GM12878 (cell line): ENCODE measurements at regions not wholly inside any gene's neighbourhood (a gene's known extent, or its start where the extent isn't known, plus 50 kb on each side); places are given as distances from the start of the nearest gene placed in this dataset.

ENCODE experiments used
- ATAC-seq: fragments of 200-7000 bp; cut with Tn5 transposase; 3 replicates; pipeline ENCODE4 v1.9.1; 2020; ENCODE audit warnings: mild to moderate bottlenecking, moderate library complexity
- BruUV-seq: library from RNA; stranded (reverse); fragments of 400-500 nt; replicated peaks from 2 replicates; lab custom pipeline; 2021; lab: Mats Ljungman, UMichigan
- CTCF ChIA-PET: fragments of 300-600 bp; sonication (Branson Sonifier 250); formaldehyde crosslinking; extraction: SDS; loops from one replicate; lab custom pipeline; 2021; ENCODE audit warnings: inconsistent platforms; lab: Yijun Ruan, JAX
- POLR2A ChIA-PET: fragments of 350-600 bp; formaldehyde crosslinking; extraction: SDS; loops from one replicate; lab custom pipeline; 2021; ENCODE audit warnings: inconsistent platforms; lab: Charles Lee
- RAD21 ChIA-PET: fragments of 300-600 bp; sonication (Branson Sonifier 250); formaldehyde crosslinking; loops from one replicate; lab custom pipeline; 2023; ENCODE audit warnings: antibody characterized with exemption; ENCODE audit not compliant: unreplicated experiment; lab: Charles Lee
- SMC1A ChIA-PET: fragments of 300-600 bp; sonication (Branson Sonifier 250); formaldehyde crosslinking; loops from one replicate; lab custom pipeline; 2023; ENCODE audit not compliant: unreplicated experiment, uncharacterized antibody; lab: Charles Lee
- DNase-seq: peaks from one replicate; pipeline ENCODE4 v3.0.0-alpha.2; 2011; ENCODE audit warnings: low read depth, low spot score
- FAIRE-seq: peaks from 3 replicates; lab custom pipeline; 2011; peaks lifted over from hg19 to GRCh38; lab: Jason Lieb, UNC
- H2AFZ ChIP-seq: 2 replicates; pipeline ENCODE4 v1.6.0; 2011; ENCODE audit warnings: low read depth, low read length, control low read depth; ENCODE audit not compliant: control insufficient read depth
- H3K27ac ChIP-seq: 2 replicates; pipeline ENCODE4 v1.5.1; 2011; ENCODE audit warnings: control low read depth; ENCODE audit not compliant: control insufficient read depth, insufficient read depth
- H3K27me3 ChIP-seq, 2 experiments: replicated peaks in 1 of 2; 2 replicates each; pipeline versions ENCODE4 v1.6.0 to v1.6.1; 2011; ENCODE audit warnings: low read length in 1 of 2; ENCODE audit not compliant: control insufficient read depth in 2 of 2, insufficient read depth in 2 of 2
- H3K36me3 ChIP-seq, 2 experiments: 2 replicates each; pipeline ENCODE4 v1.5.1; 2011; ENCODE audit warnings: low read length in 1 of 2; ENCODE audit not compliant: control insufficient read depth in 2 of 2, insufficient read depth in 2 of 2
- H3K4me1 ChIP-seq: 2 replicates; pipeline ENCODE4 v1.6.1; 2011; ENCODE audit warnings: mild to moderate bottlenecking, low read length, moderate library complexity, mixed read lengths; ENCODE audit not compliant: control insufficient read depth, insufficient read depth
- H3K4me2 ChIP-seq: 2 replicates; pipeline ENCODE4 v1.6.0; 2011; ENCODE audit warnings: control low read depth; ENCODE audit not compliant: control insufficient read depth, insufficient read depth
- H3K4me3 ChIP-seq: fragments of 200-600 bp; sonication (generic); 2 replicates; pipeline ENCODE4 v1.5.1; 2016
- H3K79me2 ChIP-seq: 2 replicates; pipeline ENCODE4 v1.6.0; 2011; ENCODE audit warnings: low read length; ENCODE audit not compliant: control insufficient read depth, insufficient read depth
- H3K9ac ChIP-seq: 2 replicates; pipeline ENCODE4 v1.8.0; 2011; ENCODE audit warnings: low read length, control low read depth, mixed read lengths; ENCODE audit not compliant: control insufficient read depth, insufficient read depth
- H3K9me3 ChIP-seq: replicated peaks from 3 replicates; pipeline ENCODE4 v1.5.1; 2011; ENCODE audit warnings: mild to moderate bottlenecking, low read length; ENCODE audit not compliant: control insufficient read depth, insufficient read depth
- H4K20me1 ChIP-seq: 2 replicates; pipeline ENCODE4 v1.6.0; 2011; ENCODE audit not compliant: control insufficient read depth, insufficient read depth
- BACH1 ChIP-seq: fragments of 450-650 bp; IDR thresholded peaks from 2 replicates; pipeline ENCODE4 v1.6.1; 2017; ENCODE audit warnings: mild to moderate bottlenecking, borderline replicate concordance
- BCL11A ChIP-seq: IDR thresholded peaks from 2 replicates; pipeline ENCODE4 v1.6.1; 2011; ENCODE audit warnings: low read depth, low read length
- DPF2 ChIP-seq: fragments of 450-650 bp; IDR thresholded peaks from 2 replicates; pipeline ENCODE4 v1.6.1; 2017; ENCODE audit warnings: mild to moderate bottlenecking
- EGR1 ChIP-seq, 2 experiments: IDR thresholded peaks; 1 replicate in 1 of 2; 2 replicates in 1 of 2; pipeline ENCODE4 v1.6.1; 2011 to 2012; ENCODE audit warnings: low read depth in 2 of 2, low read length in 2 of 2, borderline replicate concordance in 1 of 2, mild to moderate bottlenecking in 1 of 2, moderate library complexity in 1 of 2
- GABPA ChIP-seq: IDR thresholded peaks from 2 replicates; pipeline ENCODE4 v1.6.1; 2014; ENCODE audit warnings: antibody characterized with exemption, low read depth, mild to moderate bottlenecking, inconsistent platforms
- IKZF1 ChIP-seq: fragments of 450-650 bp; conservative IDR thresholded peaks from 2 replicates; pipeline ENCODE4 v1.6.1; 2017; ENCODE audit warnings: antibody characterized with exemption, mild to moderate bottlenecking
- JUNB ChIP-seq: IDR thresholded peaks from 2 replicates; pipeline ENCODE4 v1.6.1; 2016; ENCODE audit warnings: antibody characterized with exemption, mild to moderate bottlenecking
- RUNX3 ChIP-seq: IDR thresholded peaks from 2 replicates; pipeline ENCODE4 v1.6.1; 2012; ENCODE audit warnings: low read length, inconsistent platforms
- STAT3 ChIP-seq: IDR thresholded peaks from 2 replicates; pipeline ENCODE4 v1.6.1; 2011; ENCODE audit warnings: low read depth, low read length, improper control_type of control experiment
- ZNF207 ChIP-seq: fragments of 450-650 bp; IDR thresholded peaks from 2 replicates; pipeline ENCODE4 v1.6.1; 2014; ENCODE audit warnings: antibody characterized with exemption, mild to moderate bottlenecking, borderline replicate concordance
- WGBS: methylation state at CpG from one replicate; pipeline ENCODE4 v1.1.6; 2016; ENCODE audit warnings: low lambda C conversion rate; ENCODE audit not compliant: insufficient replicate concordance, insufficient coverage; ENCODE audit errors: missing lambda C conversion rate; 5-methylcytosine and 5-hydroxymethylcytosine counted together
- in situ Hi-C: fragments of 300-500 bp; cut with MboI; formaldehyde crosslinking; loops from 9 replicates; pipeline ENCODE4 v1.14.3; 2018; ENCODE audit warnings: mixed read lengths
- intact Hi-C: fragments of 100-400 bp; cut with micrococcal nuclease; formaldehyde crosslinking; loops from one replicate; pipeline ENCODE4 v1.14.2; 2022; ENCODE audit not compliant: unreplicated experiment
- TF ChIP-seq, protein P1 (sequence below), 3 experiments: IDR thresholded peaks in 2 of 3; conservative IDR thresholded peaks in 1 of 3; 2 replicates each; pipeline ENCODE4 v1.5.1; 2011; ENCODE audit warnings: low read depth in 3 of 3, low read length in 3 of 3, mild to moderate bottlenecking in 3 of 3, control low read depth in 2 of 3, moderate library complexity in 2 of 3, inconsistent platforms in 1 of 3, mixed read lengths in 1 of 3; ENCODE audit not compliant: control insufficient read depth in 2 of 3, insufficient read depth in 1 of 3; ENCODE audit errors: extremely low read depth in 1 of 3
- TF ChIP-seq, protein P2 (sequence below): fragments of 450-650 bp; IDR thresholded peaks from 2 replicates; pipeline ENCODE4 v1.6.1; 2016; ENCODE audit warnings: mild to moderate bottlenecking

DNA sequence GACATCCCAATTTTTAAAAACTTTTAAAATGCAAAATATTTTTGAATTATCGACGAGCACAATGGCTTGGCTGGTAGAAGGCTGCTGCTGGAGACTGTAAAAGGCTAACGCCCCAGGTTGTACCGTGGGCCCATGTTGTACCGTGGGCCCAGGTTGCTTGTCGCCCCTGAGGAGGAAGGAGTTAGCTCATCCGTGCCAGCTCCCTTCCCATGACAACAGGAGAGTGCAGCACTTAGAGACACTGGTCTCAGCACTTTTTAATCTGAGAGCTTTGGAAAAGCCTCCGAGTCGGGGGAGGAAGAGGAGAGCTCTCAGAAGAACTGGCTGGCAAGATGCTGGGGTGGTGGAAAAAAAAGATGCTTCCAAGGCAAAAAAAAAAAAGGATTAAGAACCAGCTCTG is 50.3 kb upstream of the CACNA1A start:
- Histone ChIP-seq H3K79me2 (no peaks in the 10 kb centered on the region), H3K4me2 (no peak overlapping the region), H3K9ac (no peak overlapping the region), H4K20me1 (no peaks in the 10 kb centered on the region)
- no TSS peak for BruUV-seq
- 9% methylated on average over 8 of the region's 9 CpGs for WGBS
- RAD21 ChIA-PET = no interaction called here
- SMC1A ChIA-PET = interaction anchor here (0.7 kb wide), 1 partner anchor 189 kb away, joined by 3 read pairs; no protein-coding TSS in a partner anchor
- POLR2A ChIA-PET = no interaction called here
- no peak for TF ChIP-seq RUNX3
- no peak for TF ChIP-seq ZNF207
- no peak for TF ChIP-seq BCL11A
- TF ChIP-seq, protein P1, sequence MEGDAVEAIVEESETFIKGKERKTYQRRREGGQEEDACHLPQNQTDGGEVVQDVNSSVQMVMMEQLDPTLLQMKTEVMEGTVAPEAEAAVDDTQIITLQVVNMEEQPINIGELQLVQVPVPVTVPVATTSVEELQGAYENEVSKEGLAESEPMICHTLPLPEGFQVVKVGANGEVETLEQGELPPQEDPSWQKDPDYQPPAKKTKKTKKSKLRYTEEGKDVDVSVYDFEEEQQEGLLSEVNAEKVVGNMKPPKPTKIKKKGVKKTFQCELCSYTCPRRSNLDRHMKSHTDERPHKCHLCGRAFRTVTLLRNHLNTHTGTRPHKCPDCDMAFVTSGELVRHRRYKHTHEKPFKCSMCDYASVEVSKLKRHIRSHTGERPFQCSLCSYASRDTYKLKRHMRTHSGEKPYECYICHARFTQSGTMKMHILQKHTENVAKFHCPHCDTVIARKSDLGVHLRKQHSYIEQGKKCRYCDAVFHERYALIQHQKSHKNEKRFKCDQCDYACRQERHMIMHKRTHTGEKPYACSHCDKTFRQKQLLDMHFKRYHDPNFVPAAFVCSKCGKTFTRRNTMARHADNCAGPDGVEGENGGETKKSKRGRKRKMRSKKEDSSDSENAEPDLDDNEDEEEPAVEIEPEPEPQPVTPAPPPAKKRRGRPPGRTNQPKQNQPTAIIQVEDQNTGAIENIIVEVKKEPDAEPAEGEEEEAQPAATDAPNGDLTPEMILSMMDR (IDR thresholded peaks at IDR 0.05 in 2 of 3, conservative IDR thresholded peaks at IDR 0.05 in 1 of 3; ENCODE audit: control insufficient read depth in 2 of 3, extremely low read depth in 1 of 3, insufficient read depth in 1 of 3, low read depth in 3 of 3, low read length in 3 of 3) = no peak
- TF ChIP-seq DPF2 = no peak
- no peak for TF ChIP-seq JUNB
- no peak for TF ChIP-seq IKZF1
- no peak for TF ChIP-seq EGR1 (IDR thresholded peaks at IDR 0.05; ENCODE audit: borderline replicate concordance in 1 of 2, low read depth in 2 of 2, low read length in 2 of 2)
- TF ChIP-seq GABPA = no peak
- TF ChIP-seq BACH1 = no peak
- TF ChIP-seq, protein P2, sequence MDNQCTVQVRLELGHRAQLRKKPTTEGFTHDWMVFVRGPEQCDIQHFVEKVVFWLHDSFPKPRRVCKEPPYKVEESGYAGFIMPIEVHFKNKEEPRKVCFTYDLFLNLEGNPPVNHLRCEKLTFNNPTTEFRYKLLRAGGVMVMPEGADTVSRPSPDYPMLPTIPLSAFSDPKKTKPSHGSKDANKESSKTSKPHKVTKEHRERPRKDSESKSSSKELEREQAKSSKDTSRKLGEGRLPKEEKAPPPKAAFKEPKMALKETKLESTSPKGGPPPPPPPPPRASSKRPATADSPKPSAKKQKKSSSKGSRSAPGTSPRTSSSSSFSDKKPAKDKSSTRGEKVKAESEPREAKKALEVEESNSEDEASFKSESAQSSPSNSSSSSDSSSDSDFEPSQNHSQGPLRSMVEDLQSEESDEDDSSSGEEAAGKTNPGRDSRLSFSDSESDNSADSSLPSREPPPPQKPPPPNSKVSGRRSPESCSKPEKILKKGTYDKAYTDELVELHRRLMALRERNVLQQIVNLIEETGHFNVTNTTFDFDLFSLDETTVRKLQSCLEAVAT = no peak
- no peak for TF ChIP-seq STAT3
- TF ChIP-seq, all 136 proteins: peak for 0
- no peak overlapping the region for H3K27ac ChIP-seq
- in situ Hi-C loops = no loop called here
- H3K9me3 ChIP-seq = no peaks in the 10 kb centered on the region
- intact Hi-C loops = no loop called here
- no peaks in the 10 kb centered on the region for H3K27me3 ChIP-seq
- FAIRE-seq = no peak
- H3K4me3 ChIP-seq = no peak overlapping the region
- H3K4me1 ChIP-seq = no peaks in the 10 kb centered on the region
- ATAC-seq = no peak
- no peak for DNase-seq
- H3K36me3 ChIP-seq = no peaks in the 10 kb centered on the region
- CTCF ChIA-PET = interaction anchor here (0.5 kb wide), 1 partner anchor 9 kb away, joined by 4 read pairs; no protein-coding TSS in a partner anchor
- H2AFZ ChIP-seq = no peak overlapping the region
